T-helper 2 cell (primary cell): ENCODE measurements at regions not wholly inside any gene's neighbourhood (a gene's known extent, or its start where the extent isn't known, plus 50 kb on each side); places are given as distances from the start of the nearest gene placed in this dataset.

Source experiments
- DNase-seq, 5 experiments: peaks; one replicate each; pipeline versions ENCODE4 v3.0.0 to v3.0.0-alpha.2; 2012 to 2022

DNA sequence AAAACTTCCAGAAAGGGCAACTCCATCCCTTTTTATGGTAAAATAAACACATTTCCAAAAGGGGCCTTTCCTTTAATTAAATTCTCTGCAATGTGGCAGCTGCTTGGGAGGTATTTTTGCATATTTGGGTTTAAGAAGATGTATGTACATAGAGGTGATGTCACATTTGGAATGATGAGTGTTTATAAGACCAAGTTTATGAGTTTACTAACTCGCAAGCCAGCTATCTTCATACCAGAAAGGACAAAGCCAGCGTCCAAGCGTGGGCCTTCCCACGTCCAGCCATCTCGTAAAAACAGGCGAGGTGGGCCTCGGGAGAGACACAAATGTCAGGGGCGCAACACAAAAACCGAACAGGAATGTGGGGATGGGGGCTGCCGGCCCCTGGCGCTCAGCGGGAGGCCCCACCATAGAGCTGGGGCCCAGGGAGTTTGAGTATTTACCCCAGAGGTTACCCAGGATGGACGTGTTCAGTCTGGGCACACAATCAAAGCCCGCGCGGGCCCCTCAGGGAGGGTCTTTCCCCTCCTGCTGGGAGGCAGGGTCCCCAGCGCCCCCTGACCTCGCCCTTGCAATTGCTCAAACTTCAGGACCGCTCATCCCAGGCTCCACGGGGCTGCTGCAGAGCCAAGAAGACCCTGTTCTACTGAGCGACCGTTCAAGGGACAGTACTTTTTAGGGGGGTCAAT, 137.3 kb downstream of the TWIST2 start:
- no peak for DNase-seq

- DNase-seq: no peak
Measured at GRCh38 chr2:238985931-238986446, 138.1 kb downstream of the TWIST2 start.

DNA sequence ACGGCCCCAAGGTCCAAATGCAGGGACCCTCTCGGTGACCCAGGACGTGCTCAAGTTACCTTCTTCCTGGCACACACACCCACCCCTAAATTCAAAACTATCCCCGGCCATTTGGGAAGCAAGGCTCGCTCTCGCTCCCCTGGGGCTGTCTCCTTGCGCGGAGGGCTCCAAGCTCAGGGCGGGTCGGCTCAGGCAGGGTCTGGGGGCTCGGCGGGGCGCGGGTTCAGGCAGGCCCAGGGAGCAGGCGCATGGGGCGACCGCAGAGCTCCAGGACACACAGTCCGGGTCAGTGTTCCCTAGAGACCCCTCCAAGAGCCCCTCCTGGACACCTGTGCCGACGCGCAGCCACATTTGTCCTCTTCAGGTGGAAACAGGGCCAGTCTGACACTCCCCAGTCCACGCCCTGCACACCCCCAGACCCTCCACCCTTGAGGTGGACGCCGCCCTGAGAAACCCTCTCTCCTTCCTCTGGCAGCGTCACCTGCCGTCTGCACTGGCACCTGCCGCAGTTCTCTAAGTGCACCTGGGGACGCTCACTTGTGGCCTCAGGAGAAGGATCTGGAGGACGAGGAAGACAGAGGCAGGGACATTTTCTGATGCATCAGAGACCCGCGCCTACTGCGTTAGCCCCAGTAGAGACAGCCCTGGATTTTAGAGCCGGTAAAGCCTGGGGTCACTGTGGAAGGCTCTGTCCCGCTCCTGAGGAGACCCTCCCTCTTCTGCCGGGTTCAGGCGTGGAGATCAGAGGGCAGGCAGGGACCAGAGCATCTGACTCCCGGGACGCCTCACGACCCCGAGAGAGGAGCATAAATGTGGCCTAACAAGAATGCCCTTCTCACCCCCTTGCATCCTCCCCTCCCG, 138.8 kb downstream of the TWIST2 start:
- DNase-seq: no peak

DNA sequence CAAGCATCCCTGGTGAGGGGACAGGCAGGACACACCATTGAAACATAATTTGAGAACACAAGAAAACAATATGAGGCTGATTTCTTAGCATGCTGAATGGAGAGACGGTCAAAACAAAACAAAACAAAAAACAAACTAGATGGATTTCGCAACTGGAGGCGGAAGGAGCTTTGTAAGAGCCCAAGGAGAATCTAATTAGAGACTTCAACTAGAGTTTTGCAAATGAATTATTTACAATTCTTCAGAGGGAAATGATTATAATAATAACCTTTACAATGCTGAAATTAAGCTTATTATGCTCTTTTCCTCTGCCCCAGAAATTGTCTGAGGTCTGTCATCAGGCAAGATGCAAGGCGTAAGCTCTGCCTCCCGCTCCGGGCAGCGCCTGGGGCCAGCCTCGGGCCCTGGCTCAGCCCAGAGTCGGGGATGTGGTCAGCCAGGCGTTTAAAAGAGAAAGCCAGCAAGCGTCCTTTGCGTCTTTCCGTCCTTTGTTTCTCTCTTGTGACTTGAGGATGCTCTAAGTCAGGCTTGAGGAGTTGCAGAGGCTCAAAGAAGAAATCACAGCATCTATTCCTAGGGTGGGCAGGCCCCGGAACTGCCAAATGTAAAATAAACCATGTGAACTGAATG, 139.6 kb downstream of the TWIST2 start:
- no peak for DNase-seq

GRCh38 chr2:238988105-238988504, 140.2 kb downstream of the TWIST2 start:
- DNase-seq: no peak

- DNase-seq: no peak
Measured at GRCh38 chr2:238988752-238989151, 140.9 kb downstream of the TWIST2 start.

GRCh38 chr2:238989484-238989883, 141.6 kb downstream of the TWIST2 start:
- no peak for DNase-seq

DNA sequence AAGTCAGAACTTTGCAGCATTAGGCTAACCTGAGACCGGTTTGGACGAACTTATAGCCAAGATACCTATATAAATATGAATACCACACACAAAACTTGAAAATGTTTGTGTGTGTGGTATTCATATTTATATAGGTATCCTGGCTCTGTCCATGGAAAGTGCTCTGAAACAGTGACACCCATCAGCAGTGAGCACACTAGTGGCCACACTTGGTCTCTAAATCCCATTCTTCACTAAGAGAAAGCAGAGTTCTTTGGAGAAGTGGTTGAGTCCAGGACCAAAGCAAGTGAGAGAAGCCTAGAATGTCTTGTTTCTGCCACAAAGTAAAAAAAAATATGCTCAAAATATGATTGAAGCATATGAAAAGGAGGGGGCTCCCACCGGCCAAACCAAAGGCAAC, 146.5 kb downstream of the TWIST2 start:
- no peak for DNase-seq

- no peak for DNase-seq
Measured at GRCh38 chr2:238994876-238995275, 147.0 kb downstream of the TWIST2 start.

DNA sequence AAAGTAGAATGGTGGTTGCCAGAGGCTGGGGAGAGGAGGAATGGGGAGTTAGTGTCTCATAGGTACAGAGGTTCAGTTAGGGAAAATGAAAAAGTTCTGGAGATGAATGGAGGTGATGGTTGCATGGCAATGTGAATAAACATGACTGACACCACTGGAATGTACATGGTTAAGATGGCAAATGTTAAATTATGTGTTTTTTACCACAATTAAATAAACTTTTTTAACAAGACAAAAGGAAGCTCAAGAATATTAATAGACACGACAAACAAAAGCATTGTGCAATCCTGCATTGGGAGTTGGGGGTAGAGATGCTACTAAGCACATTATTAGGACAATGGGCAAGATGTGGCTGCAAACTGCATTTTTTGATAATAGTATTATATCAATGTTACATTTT, 147.7 kb downstream of the TWIST2 start:
- DNase-seq: no peak

GRCh38 chr2:238996331-238997136, 148.6 kb downstream of the TWIST2 start:
- DNase-seq: no peak

- DNase-seq: no peak
Measured at GRCh38 chr2:238997137-238997390, 149.2 kb downstream of the TWIST2 start.

DNA sequence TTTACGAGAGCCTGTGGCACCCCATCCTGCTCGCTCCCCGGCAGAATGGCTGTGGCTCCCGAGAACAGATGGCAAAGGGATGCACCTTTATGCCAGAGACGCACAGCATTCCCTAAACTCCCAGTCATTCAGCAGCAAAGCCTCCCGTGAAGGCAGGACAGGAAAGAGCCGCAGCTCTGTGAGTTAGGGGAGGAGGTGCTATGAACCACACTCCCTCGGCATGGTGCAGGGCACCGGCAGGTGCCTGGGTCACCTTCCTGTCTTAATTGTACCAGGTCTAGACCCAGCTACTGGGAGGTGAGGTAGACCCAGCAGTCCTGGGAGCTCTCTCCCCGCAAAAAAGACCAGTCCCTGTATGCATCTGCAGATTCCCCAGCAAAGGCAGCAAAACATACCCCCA, 149.8 kb downstream of the TWIST2 start:
- no peak for DNase-seq
